22Rv1 (cell line): ENCODE measurements at regions not wholly inside any gene's neighbourhood (a gene's known extent, or its start where the extent isn't known, plus 50 kb on each side); places are given as distances from the start of the nearest gene placed in this dataset.

Experiments
- CTCF ChIP-seq: fragments of 450-650 bp; IDR thresholded peaks from 2 replicates; pipeline ENCODE4 v1.5.1; 2017; ENCODE audit warnings: mild to moderate bottlenecking
- ZFX ChIP-seq: fragments of 450-650 bp; IDR thresholded peaks from 2 replicates; pipeline ENCODE4 v1.6.1; 2017; ENCODE audit warnings: antibody characterized with exemption, borderline replicate concordance

- TF ChIP-seq CTCF (no peak), ZFX (no peak)
Observed at GRCh38 chr1:37176269-37176668, 142.0 kb upstream of the GRIK3 start.
